SIG-M5 treated with dmso at 0.1 percent for 504 hours (cell line): ENCODE measurements at regions not wholly inside any gene's neighbourhood (a gene's known extent, or its start where the extent isn't known, plus 50 kb on each side); places are given as distances from the start of the nearest gene placed in this dataset.

Experiments used
- DNase-seq: peaks from one replicate; lab custom pipeline; 2025; ENCODE audit not compliant: unreplicated experiment; lab: John Stamatoyannopoulos, UW

DNA sequence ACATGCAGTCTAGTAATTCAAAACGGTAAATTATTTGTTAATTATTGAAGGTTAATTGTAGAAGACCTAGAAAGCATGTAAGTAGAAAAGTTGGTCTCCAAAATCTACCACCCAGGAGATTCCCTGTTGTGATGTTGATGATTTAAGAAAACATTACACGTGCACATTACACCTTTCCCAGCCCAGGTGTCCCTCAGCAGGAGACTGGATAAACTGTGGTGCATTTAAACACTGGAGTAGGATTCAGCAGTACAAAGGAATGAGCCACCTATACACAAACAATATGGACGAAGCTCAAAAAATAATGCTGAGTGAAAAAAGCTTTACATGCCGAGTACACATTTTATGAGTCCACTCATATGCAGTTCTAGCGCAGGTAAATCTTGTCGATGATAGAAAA is 109.0 kb upstream of the STARD3NL start:
- DNase-seq, result no peak

DNA sequence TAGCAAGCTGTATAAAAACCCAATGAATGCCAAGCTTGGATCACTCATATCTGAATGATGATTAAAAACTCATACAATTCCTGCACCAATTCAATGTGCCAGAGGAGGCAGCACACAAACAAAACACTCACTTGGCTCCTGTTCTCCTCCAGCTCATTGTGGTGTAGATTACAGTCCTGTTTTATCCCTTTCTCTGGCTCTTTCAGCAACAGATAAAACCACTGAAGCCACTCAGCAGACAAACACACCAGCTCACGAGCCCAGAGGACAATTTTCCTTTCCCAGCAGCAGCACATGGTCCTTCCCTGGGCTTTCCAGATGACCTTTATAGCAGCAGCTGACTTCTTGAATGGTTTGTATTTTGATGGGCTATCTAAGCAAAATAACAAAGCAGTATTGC is 107.3 kb upstream of the STARD3NL start:
- peak; percentile 43 for DNase-seq

DNA sequence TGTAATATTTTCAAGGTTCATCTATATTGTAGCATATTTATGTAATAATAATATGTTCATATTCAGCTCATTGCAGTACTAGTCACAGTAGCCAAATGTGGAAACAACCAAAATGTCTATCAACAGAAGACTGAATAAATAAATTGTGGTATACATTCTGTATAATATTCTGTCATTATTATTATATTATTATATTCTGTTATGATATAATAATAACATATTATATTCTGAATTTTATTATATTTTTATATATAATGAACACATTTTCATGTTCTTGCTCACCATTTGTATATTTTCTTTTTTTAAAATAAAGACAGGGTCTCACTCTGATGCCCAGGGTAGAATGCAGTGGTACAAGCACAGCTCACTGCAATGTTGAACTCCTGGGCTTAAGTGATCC is 91.2 kb upstream of the STARD3NL start:
- DNase-seq, result no peak

DNA sequence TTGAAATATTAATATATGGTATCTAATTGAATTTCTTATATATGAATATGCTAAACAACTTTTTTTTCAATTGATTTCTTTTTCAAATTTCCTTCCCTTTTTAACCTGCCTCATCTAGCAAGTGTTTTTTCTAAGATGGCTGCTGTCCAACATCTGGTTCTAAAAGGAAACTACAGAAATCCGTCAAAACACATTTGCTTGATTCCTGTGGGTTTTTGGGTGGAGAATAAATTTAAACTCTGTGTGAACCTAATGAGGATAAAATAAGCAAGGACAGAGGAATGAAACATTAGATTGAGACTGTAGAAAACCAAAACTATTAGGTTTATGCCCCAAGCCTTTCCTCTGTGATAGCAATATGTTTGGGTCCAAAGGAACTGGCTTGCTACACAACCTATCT is 75.5 kb upstream of the STARD3NL start:
- DNase-seq, result no peak

DNA sequence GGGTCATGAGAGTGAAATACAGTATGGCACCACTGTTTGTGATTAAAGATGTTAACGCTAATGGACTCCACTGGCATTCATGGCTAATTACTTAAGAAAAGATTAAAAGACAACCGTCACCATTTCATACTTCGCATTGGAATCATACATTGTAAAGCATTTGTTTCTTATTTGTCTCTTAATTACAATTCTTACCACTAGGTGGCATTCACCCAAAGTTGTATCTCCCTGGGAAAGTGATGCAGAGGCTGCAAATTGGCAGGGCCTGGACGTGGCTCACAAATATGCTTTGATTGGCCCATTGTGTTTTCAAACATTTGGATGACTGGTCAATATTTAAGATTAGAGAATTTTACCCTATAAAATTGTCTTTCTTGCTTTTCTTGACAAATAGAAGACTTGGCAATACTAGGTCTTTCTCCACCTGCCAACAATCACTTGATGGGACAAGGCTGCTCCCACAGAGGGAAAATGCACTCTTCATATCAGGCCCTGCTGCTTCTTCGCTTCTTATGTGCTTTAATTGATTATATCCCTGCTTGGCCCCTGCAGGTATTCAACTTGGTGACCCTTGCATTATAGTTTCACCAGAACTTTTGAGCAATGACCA is 72.1 kb upstream of the STARD3NL start:
- DNase-seq, result peak; percentile 61

DNA sequence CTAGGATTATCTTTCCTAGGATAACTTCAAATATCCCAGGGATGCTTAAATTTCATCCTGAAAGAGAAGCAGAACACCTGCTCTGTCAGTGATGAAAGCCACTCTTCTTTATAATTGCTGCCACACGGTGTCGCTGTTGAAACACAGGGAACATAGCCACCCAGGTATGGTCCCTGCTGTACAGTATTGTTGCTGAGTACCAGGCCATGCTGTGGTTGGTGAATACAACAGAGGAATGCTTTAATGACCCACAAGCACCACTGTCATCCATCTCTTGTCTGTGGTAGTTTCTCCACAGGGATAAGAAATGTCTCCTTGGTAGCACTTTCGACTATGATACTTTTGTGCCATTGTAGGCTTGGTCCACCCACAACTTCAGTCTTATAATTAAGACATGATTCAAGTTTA is 70.6 kb upstream of the STARD3NL start:
- peak; percentile 56 for DNase-seq

DNA sequence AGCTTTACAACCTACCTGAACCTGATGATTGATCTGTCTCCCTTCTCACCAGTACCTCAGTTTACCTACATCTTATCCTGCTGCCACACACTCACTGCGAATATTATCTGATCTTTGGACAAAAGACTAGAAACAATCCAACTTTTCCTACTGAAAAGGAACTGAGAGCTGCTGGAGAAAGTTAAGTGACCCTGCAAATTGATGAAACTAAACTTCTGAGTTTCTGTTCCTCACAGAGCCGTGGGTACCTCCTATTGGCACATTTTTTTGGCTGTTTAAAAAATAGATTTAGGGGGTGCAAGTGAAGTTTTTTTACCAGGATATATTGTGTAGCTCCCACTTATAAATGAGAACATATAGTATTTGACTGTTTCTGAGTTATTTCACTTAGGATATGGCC is 66.0 kb upstream of the STARD3NL start:
- DNase-seq, result no peak

DNA sequence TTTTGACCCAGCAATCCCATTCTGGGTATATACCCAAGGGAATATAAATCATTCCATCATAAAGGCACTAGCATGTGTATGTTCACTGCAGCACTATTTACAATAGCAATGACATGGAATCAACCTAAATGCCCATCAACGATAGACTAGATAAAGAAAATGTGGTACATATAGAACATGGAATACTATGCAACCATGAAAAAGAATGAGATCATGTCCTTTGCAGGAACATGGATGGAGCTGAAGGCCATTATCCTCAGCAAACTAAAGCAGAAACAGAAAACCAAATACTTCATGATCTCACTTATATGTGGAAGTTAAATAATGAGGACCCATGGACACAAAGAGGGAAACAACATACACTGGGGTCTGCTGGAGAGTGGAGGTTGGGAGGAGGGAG is 58.0 kb upstream of the STARD3NL start:
- no peak for DNase-seq

DNA sequence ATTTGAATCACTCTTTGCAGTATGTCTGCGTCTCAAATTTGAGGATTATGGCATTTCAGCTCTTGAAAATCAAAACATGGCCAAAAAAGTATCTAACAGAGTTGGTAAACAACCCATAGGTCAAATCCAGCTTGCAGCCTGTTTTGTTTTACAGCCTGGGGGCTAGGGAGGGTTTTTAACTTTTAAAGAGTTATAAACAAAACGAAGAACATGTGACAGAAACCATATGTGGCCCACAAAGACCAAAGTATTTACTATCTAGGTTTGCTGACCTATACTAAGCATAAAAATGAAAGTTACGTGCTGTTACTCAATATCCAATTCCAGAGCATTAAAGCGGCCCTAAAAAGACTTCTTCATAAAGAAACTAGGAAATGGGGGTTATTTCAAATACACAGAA is 55.5 kb upstream of the STARD3NL start:
- DNase-seq, result no peak

DNA sequence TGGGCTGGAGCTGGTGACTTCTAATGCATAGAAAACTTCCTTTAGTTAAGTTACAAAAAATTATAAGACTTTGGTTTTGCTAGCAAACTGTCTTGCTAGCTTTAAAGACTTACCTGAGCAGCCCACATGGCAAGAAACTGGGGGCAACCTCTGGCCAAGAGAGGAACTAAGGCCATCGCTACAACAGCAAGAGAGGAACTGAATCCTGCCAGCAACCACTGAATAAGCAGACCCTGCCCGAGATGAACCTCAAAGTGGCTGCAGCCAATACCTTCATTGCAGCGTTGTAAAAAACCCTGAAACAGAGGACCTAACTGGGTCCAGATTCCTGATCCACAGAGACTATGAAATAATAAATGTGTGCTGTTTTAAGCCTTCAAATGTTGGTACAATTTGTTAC is 54.6 kb upstream of the STARD3NL start:
- DNase-seq, result peak; percentile 24

DNA sequence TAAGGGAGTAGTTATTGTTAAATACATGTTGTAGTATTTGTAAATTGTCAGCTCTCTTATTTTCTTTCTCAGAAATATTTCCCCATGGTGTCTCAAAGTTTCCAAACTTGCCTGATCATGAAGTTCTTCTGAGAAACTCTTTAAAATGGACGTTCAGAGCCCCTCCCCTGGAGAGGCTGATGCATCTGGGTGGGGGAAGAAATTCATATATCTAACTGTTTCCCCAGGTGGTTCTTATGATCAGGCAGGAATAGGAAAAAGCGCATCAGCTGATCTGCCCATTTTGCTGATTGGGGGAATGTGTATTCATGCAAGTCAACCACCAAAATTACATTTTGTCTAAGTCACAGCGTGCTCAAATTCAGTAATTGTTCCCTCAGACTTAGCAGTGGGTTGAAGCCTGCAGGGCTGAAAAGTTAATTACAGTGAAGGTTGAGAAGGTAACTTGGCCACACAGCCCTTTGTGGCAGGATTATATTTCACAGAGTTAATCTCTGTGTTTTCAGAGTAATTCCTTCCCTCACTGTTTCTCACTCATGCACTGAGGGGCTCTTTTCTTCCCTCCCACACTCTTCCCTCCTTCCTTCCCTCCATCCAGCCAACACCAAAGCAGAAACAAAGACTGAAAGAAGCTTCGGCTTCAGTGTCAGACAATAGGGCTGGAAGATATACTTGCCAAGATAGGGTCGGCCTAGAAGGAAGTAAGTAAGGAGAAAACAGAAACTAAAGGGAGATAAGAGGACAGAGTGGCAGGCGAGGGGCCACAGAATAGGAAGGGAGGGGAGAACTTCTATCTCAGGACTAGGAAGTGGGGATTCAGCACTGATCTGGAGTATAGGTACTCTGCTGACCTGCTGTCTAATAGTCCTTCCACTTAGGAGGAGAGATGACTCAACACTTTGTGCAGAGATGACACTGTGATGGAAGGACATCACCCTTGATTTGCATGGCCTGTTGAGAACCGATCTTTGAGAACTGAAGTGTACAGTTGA is 50.5 kb upstream of the STARD3NL start:
- DNase-seq, result no peak
